Left renal pelvis (tissue), 4 donors: ENCODE measurements at regions not wholly inside any gene's neighbourhood (a gene's known extent, or its start where the extent isn't known, plus 50 kb on each side); places are given as distances from the start of the nearest gene placed in this dataset.

Experiments used
- DNase-seq, 4 donors: peaks; one replicate each; pipeline ENCODE4 v3.0.0-alpha.2; 2013; ENCODE audit warnings: low read depth in 4 of 4, low spot score in 3 of 4

GRCh38 chr2:187274146-187274545 is 173.9 kb downstream of the CALCRL start:
- no peak for DNase-seq

- no peak for DNase-seq
Measured at GRCh38 chr2:187272255-187272654, 175.8 kb downstream of the CALCRL start.

- DNase-seq: no peak
Measured at GRCh38 chr2:187271825-187272224, 176.2 kb downstream of the CALCRL start.

GRCh38 chr2:187266645-187267044 is 181.4 kb downstream of the CALCRL start:
- DNase-seq: no peak

GRCh38 chr2:187266147-187266546 is 181.9 kb downstream of the CALCRL start:
- DNase-seq: no peak

- no peak for DNase-seq
Measured at GRCh38 chr2:187264612-187265011, 183.4 kb downstream of the CALCRL start.

GRCh38 chr2:187263675-187264560 is 184.1 kb downstream of the CALCRL start:
- peak in 1 of 4 donors; percentile 7 for DNase-seq

- DNase-seq: no peak
Measured at GRCh38 chr2:187261705-187262104, 186.3 kb downstream of the CALCRL start.

- no peak for DNase-seq
Measured at GRCh38 chr2:187252063-187252462, 196.0 kb downstream of the CALCRL start.

GRCh38 chr2:187250137-187250536 is 197.9 kb downstream of the CALCRL start:
- DNase-seq: no peak

- no peak for DNase-seq
Measured at GRCh38 chr2:187233811-187234210, 214.2 kb downstream of the CALCRL start.

GRCh38 chr2:187232749-187233148 is 215.3 kb downstream of the CALCRL start:
- no peak for DNase-seq

- DNase-seq: no peak
Measured at GRCh38 chr2:187230088-187230487, 218.0 kb downstream of the CALCRL start.

GRCh38 chr2:187228986-187229385 is 219.1 kb downstream of the CALCRL start:
- no peak for DNase-seq

- DNase-seq: no peak
Measured at GRCh38 chr2:187224989-187225388, 223.1 kb downstream of the CALCRL start.

GRCh38 chr2:187220071-187220470 is 228.0 kb downstream of the CALCRL start:
- DNase-seq: no peak

GRCh38 chr2:187215532-187216240 is 232.4 kb downstream of the CALCRL start:
- no peak for DNase-seq

- DNase-seq: no peak
Measured at GRCh38 chr2:187214306-187214705, 233.7 kb downstream of the CALCRL start.

GRCh38 chr2:187213798-187214197 is 234.3 kb downstream of the CALCRL start:
- DNase-seq: no peak

GRCh38 chr2:187210726-187211125 is 237.3 kb downstream of the CALCRL start:
- DNase-seq: no peak

- DNase-seq: no peak
Measured at GRCh38 chr2:187208199-187208785, 239.8 kb downstream of the CALCRL start.

GRCh38 chr2:187207126-187207525 is 240.9 kb downstream of the CALCRL start:
- DNase-seq: no peak
